ENCODE measurements at regions not wholly inside any gene's neighbourhood (a gene's known extent, or its start where the extent isn't known, plus 50 kb on each side); places are given as distances from the start of the nearest gene placed in this dataset.
"Not testable (repeated sequence)": the region's sequence is repeated elsewhere in the genome, so short reads cannot be mapped to it uniquely, and the experiment has no call there.

DNA sequence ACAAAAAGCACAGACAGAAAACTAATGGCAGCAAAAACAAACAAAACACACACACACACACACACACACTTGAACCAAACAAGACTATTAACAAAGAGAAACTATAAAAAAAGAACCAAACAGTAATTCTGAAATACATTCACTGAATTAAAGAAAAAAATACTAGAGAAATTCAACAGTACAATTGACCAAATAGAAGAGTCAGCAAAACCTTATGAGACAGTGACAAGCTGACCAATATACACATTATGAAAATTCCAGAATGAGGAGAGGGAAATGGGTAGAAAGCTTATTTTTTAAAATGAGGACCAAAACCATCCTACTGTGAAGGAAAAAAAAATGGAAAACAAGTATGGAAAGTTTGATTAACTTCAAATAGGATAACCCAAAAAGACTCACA is 212.2 kb upstream of the BTBD3 start:
- SMC1A ChIA-PET (ENCODE audit: uncharacterized antibody, unreplicated experiment) = interaction anchor here (0.7 kb wide), 1 partner anchor 89 kb away, joined by 3 read pairs; no protein-coding TSS in a partner anchor
- RAD21 ChIA-PET (ENCODE audit: unreplicated experiment) = no interaction called here

DNA sequence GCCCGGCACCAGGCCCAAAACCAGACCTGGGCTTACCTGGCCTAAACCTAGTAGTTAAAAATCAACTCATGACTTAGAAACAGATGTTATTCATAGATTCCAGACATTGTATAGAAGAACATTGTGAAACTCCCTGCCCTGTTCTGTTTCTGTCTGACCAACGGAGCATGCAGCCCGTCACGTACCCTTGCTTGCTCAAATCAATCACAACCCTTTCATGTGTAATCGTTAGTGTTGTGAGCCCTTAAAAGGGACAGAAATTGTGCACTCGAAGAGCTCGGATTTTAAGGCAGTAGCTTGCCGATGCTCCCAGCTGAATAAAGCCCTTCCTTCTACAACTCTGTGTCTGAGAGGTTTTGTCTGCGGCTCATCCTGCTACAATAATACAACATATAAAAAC is 209.5 kb upstream of the BTBD3 start:
- H3K79me2 ChIP-seq (ENCODE audit: control insufficient read depth, insufficient read depth, low read length); in situ Hi-C loops (cut with MboI); CTCF ChIA-PET; H3K4me1 ChIP-seq (ENCODE audit: control insufficient read depth, insufficient read depth, low read length); H3K4me3 ChIP-seq; H4K20me1 ChIP-seq (ENCODE audit: control insufficient read depth, insufficient read depth); H3K36me3 ChIP-seq (ENCODE audit: control insufficient read depth in 2 of 2, insufficient read depth in 2 of 2, low read length in 1 of 2); ATAC-seq; H3K27me3 ChIP-seq (replicated peaks in 1 of 2; ENCODE audit: control insufficient read depth in 2 of 2, insufficient read depth in 2 of 2, low read length in 1 of 2); FAIRE-seq; H3K9ac ChIP-seq (ENCODE audit: control insufficient read depth, insufficient read depth, low read length); H2AFZ ChIP-seq (ENCODE audit: control insufficient read depth, low read depth, low read length); H3K4me2 ChIP-seq (ENCODE audit: control insufficient read depth, insufficient read depth); BruUV-seq (replicated peaks); POLR2A ChIA-PET; RAD21 ChIA-PET (ENCODE audit: unreplicated experiment); DNase-seq (ENCODE audit: low read depth, low spot score); H3K9me3 ChIP-seq (replicated peaks; ENCODE audit: control insufficient read depth, insufficient read depth, low read length); intact Hi-C loops (cut with micrococcal nuclease; ENCODE audit: unreplicated experiment); H3K27ac ChIP-seq (ENCODE audit: control insufficient read depth, insufficient read depth): not testable (repeated sequence)
- 36% methylated on average over 9 of the region's 9 CpGs for WGBS (ENCODE audit: insufficient coverage, insufficient replicate concordance, low lambda C conversion rate, missing lambda C conversion rate)
- SMC1A ChIA-PET (ENCODE audit: uncharacterized antibody, unreplicated experiment) = interaction anchor here (0.6 kb wide), 1 partner anchor 316 kb away, joined by 3 read pairs; no protein-coding TSS in a partner anchor

More for the DNA sequence above, 212.2 kb upstream of the BTBD3 start:
- Histone ChIP-seq H3K27me3 (replicated peaks in 1 of 2; ENCODE audit: control insufficient read depth in 2 of 2, insufficient read depth in 2 of 2, low read length in 1 of 2) (no peaks in the 10 kb centered on the region), H4K20me1 (ENCODE audit: control insufficient read depth, insufficient read depth) (no peaks in the 10 kb centered on the region), H3K9me3 (replicated peaks; ENCODE audit: control insufficient read depth, insufficient read depth, low read length) (no peaks in the 10 kb centered on the region), H3K4me3 (no peak overlapping the region), H3K36me3 (ENCODE audit: control insufficient read depth in 2 of 2, insufficient read depth in 2 of 2, low read length in 1 of 2) (no peaks in the 10 kb centered on the region), H3K79me2 (ENCODE audit: control insufficient read depth, insufficient read depth, low read length) (no peaks in the 10 kb centered on the region), H3K9ac (ENCODE audit: control insufficient read depth, insufficient read depth, low read length) (no peak overlapping the region), H3K27ac (ENCODE audit: control insufficient read depth, insufficient read depth) (no peak overlapping the region), H2AFZ (ENCODE audit: control insufficient read depth, low read depth, low read length) (no peak overlapping the region), H3K4me2 (ENCODE audit: control insufficient read depth, insufficient read depth) (no peak overlapping the region), H3K4me1 (ENCODE audit: control insufficient read depth, insufficient read depth, low read length) (no peaks in the 10 kb centered on the region)
- TF ChIP-seq, protein P1, sequence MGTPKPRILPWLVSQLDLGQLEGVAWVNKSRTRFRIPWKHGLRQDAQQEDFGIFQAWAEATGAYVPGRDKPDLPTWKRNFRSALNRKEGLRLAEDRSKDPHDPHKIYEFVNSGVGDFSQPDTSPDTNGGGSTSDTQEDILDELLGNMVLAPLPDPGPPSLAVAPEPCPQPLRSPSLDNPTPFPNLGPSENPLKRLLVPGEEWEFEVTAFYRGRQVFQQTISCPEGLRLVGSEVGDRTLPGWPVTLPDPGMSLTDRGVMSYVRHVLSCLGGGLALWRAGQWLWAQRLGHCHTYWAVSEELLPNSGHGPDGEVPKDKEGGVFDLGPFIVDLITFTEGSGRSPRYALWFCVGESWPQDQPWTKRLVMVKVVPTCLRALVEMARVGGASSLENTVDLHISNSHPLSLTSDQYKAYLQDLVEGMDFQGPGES (IDR thresholded peaks at IDR 0.05) = no peak
- TF ChIP-seq NR2C2 (IDR thresholded peaks at IDR 0.05; ENCODE audit: borderline replicate concordance, control insufficient read depth, insufficient read length, low read depth) (no peak), BACH1 (IDR thresholded peaks at IDR 0.05; ENCODE audit: borderline replicate concordance) (no peak), TARDBP (IDR thresholded peaks at IDR 0.05; ENCODE audit: borderline replicate concordance) (no peak), MTA2 (IDR thresholded peaks at IDR 0.05; ENCODE audit: low read depth) (no peak), SP1 (IDR thresholded peaks at IDR 0.05; ENCODE audit: low read depth, low read length) (no peak)
- BruUV-seq (replicated peaks) = no TSS peak
- in situ Hi-C loops (cut with MboI) (no loop called here), intact Hi-C loops (cut with micrococcal nuclease; ENCODE audit: unreplicated experiment) (no loop called here)
- DNase-seq (ENCODE audit: low read depth, low spot score) (no peak), FAIRE-seq (no peak), ATAC-seq (no peak)
- ChIA-PET CTCF (interaction anchor here (2.3 kb wide), 1 partner anchor 9 kb away, joined by 6 read pairs; no protein-coding TSS in a partner anchor), POLR2A (no interaction called here)

Data from GM12878 (cell line).